ENCODE measurements at regions not wholly inside any gene's neighbourhood (a gene's known extent, or its start where the extent isn't known, plus 50 kb on each side); places are given as distances from the start of the nearest gene placed in this dataset.

DNA sequence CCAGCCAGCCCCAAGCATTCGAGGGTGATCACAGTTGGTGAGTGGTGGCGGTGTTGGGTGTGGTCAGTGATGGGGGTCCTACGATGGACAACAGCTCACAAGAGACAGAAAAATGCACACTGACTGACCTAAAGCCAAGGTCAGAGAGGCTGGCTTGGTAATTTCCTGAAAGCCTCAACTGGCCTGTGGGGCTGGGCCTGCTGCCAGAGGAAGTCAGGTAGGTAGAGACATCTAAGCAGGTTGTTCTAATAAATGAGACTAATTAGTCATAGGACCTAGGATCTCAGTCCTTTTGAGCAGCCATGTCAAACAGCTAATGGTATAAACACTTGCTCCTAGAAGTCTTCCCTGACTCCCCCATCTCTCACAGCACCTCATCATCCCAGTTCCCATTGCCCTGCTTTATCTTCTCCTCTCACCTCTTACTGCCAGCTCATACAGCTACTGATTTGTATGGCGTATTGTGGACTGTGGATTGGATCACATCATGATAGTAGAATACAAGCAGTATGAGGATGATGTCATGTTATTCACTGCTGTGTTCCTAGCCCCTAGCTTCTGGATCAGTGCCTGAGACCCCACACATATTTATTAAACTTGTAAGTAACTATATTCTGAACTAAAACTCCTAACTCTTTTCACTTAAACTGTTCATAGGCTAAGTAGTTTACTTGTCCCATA is 262.9 kb upstream of the KLHL29 start:
- Mint-ChIP-seq H3K4me3 (no peak overlapping the region), H3K9me3 (peaks cover 2% of the 10 kb centered on the region), H3K4me1 (no peaks in the 10 kb centered on the region), H3K36me3 (ENCODE audit: low read depth) (no peaks in the 10 kb centered on the region), H3K27me3 (ENCODE audit: low read depth) (no peaks in the 10 kb centered on the region), H3K27ac (ENCODE audit: unreplicated experiment) (no peak overlapping the region)
- TF ChIP-seq, protein P1, sequence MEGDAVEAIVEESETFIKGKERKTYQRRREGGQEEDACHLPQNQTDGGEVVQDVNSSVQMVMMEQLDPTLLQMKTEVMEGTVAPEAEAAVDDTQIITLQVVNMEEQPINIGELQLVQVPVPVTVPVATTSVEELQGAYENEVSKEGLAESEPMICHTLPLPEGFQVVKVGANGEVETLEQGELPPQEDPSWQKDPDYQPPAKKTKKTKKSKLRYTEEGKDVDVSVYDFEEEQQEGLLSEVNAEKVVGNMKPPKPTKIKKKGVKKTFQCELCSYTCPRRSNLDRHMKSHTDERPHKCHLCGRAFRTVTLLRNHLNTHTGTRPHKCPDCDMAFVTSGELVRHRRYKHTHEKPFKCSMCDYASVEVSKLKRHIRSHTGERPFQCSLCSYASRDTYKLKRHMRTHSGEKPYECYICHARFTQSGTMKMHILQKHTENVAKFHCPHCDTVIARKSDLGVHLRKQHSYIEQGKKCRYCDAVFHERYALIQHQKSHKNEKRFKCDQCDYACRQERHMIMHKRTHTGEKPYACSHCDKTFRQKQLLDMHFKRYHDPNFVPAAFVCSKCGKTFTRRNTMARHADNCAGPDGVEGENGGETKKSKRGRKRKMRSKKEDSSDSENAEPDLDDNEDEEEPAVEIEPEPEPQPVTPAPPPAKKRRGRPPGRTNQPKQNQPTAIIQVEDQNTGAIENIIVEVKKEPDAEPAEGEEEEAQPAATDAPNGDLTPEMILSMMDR (conservative IDR thresholded peaks at IDR 0.05): no peak
- no peak for DNase-seq (ENCODE audit: low read depth, low spot score)

DNA sequence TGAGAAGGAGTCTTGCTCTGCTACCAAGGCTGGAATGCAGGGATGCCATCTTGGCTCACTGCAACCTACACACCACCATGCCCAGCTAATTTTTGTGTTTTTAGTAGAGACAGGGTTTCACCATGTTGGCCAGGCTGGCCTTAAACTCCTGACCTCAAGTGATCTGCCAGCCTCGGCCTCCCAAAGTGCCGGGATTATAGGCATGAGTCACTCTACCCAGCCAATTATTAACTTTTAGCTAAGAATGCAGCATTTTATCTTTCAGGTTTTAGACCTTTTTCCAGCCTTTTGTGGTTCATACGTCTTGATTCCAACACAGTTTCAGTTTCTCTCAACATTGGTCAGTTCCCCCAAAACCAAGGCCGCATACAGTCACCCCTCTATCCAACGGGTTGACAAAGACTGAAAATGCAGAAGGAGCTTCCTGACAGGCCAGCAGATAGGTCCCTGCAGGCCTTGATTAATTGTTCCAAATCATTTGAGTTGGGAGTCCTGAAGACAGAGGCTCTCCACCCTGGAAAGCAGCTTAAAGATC is 262.2 kb upstream of the KLHL29 start:
- Mint-ChIP-seq H3K4me3 (no peak overlapping the region), H3K27ac (ENCODE audit: unreplicated experiment) (no peak overlapping the region), H3K36me3 (ENCODE audit: low read depth) (no peaks in the 10 kb centered on the region)

DNA sequence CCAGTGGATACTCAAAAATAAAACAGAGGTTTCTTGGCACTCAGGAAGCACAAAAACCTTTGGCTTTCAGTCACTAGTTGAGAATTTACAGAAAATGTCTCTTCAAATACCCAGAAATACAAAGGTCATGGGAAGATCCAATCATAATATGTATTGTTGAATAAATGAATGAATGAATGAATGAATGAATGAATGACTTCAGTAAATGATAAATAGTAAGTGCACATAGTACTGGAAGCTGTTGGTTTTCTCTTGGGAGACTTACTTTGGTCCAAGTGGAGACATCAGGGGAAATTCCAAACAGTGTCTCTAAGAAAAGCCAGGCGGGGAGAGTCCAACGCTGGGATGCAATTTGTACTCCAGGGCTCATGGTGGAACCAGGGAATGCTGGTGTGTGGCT is 261.3 kb upstream of the KLHL29 start:
- no peak overlapping the region for H3K4me3 Mint-ChIP-seq
- H3K9me3 Mint-ChIP-seq: peaks cover 3% of the 10 kb centered on the region
- peaks cover under 1% of the 10 kb centered on the region for H3K36me3 Mint-ChIP-seq (ENCODE audit: low read depth)
- H3K27me3 Mint-ChIP-seq (ENCODE audit: low read depth): no peaks in the 10 kb centered on the region
- no peak overlapping the region for H3K27ac Mint-ChIP-seq (ENCODE audit: unreplicated experiment)
- TF ChIP-seq, protein P1 (conservative IDR thresholded peaks at IDR 0.05): no peak
- DNase-seq (ENCODE audit: low read depth, low spot score): no peak
- no peaks in the 10 kb centered on the region for H3K4me1 Mint-ChIP-seq

More for the DNA sequence above, 262.2 kb upstream of the KLHL29 start:
- TF ChIP-seq, protein P1 (conservative IDR thresholded peaks at IDR 0.05): no peak
- DNase-seq (ENCODE audit: low read depth, low spot score): no peak
- Mint-ChIP-seq H3K4me1 (no peaks in the 10 kb centered on the region), H3K27me3 (ENCODE audit: low read depth) (no peaks in the 10 kb centered on the region), H3K9me3 (peaks cover 2% of the 10 kb centered on the region)

DNA sequence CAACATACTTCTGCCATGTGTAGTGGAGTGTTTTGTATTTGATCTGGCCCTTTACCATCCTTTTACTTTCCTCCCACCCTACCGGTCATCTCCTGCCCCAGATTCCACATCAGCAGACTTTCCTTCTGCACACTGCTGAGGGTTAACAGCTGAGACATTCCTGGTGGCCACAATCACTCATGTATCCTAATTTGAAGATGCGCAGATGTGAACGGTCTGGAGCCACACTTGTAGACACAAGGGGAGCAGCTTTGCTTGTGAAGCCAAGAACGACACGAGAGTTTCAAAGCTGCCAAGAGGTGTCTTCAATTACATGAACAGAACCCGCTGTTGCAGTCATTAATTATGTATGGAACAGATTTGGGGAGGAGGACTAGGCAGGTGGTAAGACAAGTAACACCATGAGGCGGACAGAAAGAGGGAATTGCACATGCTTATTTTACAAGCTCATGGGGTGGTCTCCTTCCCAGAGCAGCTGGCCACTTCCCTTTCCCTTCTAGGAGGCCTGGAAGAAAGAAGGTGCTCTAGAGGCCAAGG is 260.7 kb upstream of the KLHL29 start:
- Mint-ChIP-seq H3K4me3 (no peak overlapping the region), H3K27ac (ENCODE audit: unreplicated experiment) (no peak overlapping the region), H3K4me1 (no peaks in the 10 kb centered on the region), H3K36me3 (ENCODE audit: low read depth) (peaks cover 3% of the 10 kb centered on the region), H3K27me3 (ENCODE audit: low read depth) (no peaks in the 10 kb centered on the region), H3K9me3 (peaks cover 6% of the 10 kb centered on the region)
- DNase-seq (ENCODE audit: low read depth, low spot score): no peak
- TF ChIP-seq, protein P1 (conservative IDR thresholded peaks at IDR 0.05): no peak

DNA sequence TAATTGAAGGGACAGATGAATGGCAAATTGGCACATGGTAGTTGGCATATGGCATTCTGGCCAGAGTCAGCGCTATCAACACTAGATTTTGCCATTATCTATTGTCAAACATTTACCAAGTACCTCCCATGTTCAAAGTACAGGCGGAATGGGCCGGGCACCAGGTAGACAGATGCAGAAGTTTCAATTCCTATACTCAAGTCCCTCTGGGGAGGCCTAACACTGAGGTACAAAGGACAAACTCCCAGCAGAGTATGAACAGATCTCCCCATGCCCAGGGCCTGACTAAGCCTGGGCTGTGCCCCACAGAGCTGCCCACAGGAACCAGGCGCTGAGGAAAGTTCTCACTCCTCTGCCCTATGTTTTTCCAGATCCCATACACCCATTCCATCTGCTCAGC is 257.5 kb upstream of the KLHL29 start:
- DNase-seq (ENCODE audit: low read depth, low spot score): no peak
- TF ChIP-seq, protein P1 (conservative IDR thresholded peaks at IDR 0.05): no peak
- no peaks in the 10 kb centered on the region for H3K4me1 Mint-ChIP-seq
- H3K4me3 Mint-ChIP-seq: no peak overlapping the region
- H3K27ac Mint-ChIP-seq (ENCODE audit: unreplicated experiment): no peak overlapping the region
- H3K36me3 Mint-ChIP-seq (ENCODE audit: low read depth): peaks cover 3% of the 10 kb centered on the region
- H3K27me3 Mint-ChIP-seq (ENCODE audit: low read depth): no peaks in the 10 kb centered on the region
- H3K9me3 Mint-ChIP-seq: peaks cover 6% of the 10 kb centered on the region

Measured in neural crest cell (in vitro differentiated cells).